ENCODE measurements at regions not wholly inside any gene's neighbourhood (a gene's known extent, or its start where the extent isn't known, plus 50 kb on each side); places are given as distances from the start of the nearest gene placed in this dataset.

- no peak for TF ChIP-seq FOXA2 (IDR thresholded peaks at IDR 0.05)
- no peak for TF ChIP-seq ATF3 (IDR thresholded peaks at IDR 0.05)
- TF ChIP-seq HNF4G (IDR thresholded peaks at IDR 0.05), result no peak
- no peak for TF ChIP-seq HNF4A (conservative IDR thresholded peaks at IDR 0.05)
- no peak for TF ChIP-seq SP1 (IDR thresholded peaks at IDR 0.05)
- no peak for TF ChIP-seq FOXA1 (IDR thresholded peaks at IDR 0.05)
- TF ChIP-seq REST (IDR thresholded peaks at IDR 0.05), result no peak
- TF ChIP-seq RAD21 (IDR thresholded peaks at IDR 0.05), result no peak
- TF ChIP-seq CTCF (IDR thresholded peaks at IDR 0.05; ENCODE audit: low read depth, low read length, missing input control), result no peak
- no peak for TF ChIP-seq RXRA (IDR thresholded peaks at IDR 0.05)
- TF ChIP-seq TAF1 (conservative IDR thresholded peaks at IDR 0.05), result no peak
- TF ChIP-seq MAX (IDR thresholded peaks at IDR 0.05), result no peak
- no peak for TF ChIP-seq ZBTB33 (IDR thresholded peaks at IDR 0.05)
- TF ChIP-seq YY1 (IDR thresholded peaks at IDR 0.05), result no peak
- no peak for TF ChIP-seq NR2F2 (IDR thresholded peaks at IDR 0.05)
- WGBS, result 92% methylated on average over 5 of the region's 5 CpGs
- Histone ChIP-seq H3K4me3 (ENCODE audit: low read depth in 1 of 3, low read length in 3 of 3) (no peak overlapping the region), H3K27ac (ENCODE audit: low read depth in 1 of 2, low read length in 2 of 2) (no peak overlapping the region), H3K27me3 (ENCODE audit: control insufficient read depth in 4 of 4, insufficient read depth in 4 of 4, low read length in 3 of 4) (no peaks in the 10 kb centered on the region), H3K36me3 (ENCODE audit: control insufficient read depth in 4 of 4, insufficient read depth in 3 of 4, low read depth in 1 of 4, low read length in 3 of 4) (no peaks in the 10 kb centered on the region), H3K9me3 (ENCODE audit: control insufficient read depth in 4 of 4, low read length in 3 of 4) (no peaks in the 10 kb centered on the region), H3K9ac (ENCODE audit: low read depth in 1 of 2, low read length in 2 of 2) (no peak overlapping the region), H3K4me1 (ENCODE audit: control insufficient read depth in 4 of 4, insufficient read depth in 4 of 4, low read length in 3 of 4) (no peaks in the 10 kb centered on the region)
- DNase-seq (ENCODE audit: low spot score), result no peak
These were observed 388.4 kb upstream of the MAOA start for GRCh38 chrX:43267652-43268051.

- H3K36me3 ChIP-seq (ENCODE audit: control insufficient read depth in 4 of 4, insufficient read depth in 3 of 4, low read depth in 1 of 4, low read length in 3 of 4), result no peaks in the 10 kb centered on the region
- no peaks in the 10 kb centered on the region for H3K27me3 ChIP-seq (ENCODE audit: control insufficient read depth in 4 of 4, insufficient read depth in 4 of 4, low read length in 3 of 4)
- DNase-seq (ENCODE audit: low spot score), result no peak
- H3K27ac ChIP-seq (ENCODE audit: low read depth in 1 of 2, low read length in 2 of 2), result no peak overlapping the region
- no peaks in the 10 kb centered on the region for H3K9me3 ChIP-seq (ENCODE audit: control insufficient read depth in 4 of 4, low read length in 3 of 4)
- H3K9ac ChIP-seq (ENCODE audit: low read depth in 1 of 2, low read length in 2 of 2), result no peak overlapping the region
- no peak overlapping the region for H3K4me3 ChIP-seq (ENCODE audit: low read depth in 1 of 3, low read length in 3 of 3)
- no peaks in the 10 kb centered on the region for H3K4me1 ChIP-seq (ENCODE audit: control insufficient read depth in 4 of 4, insufficient read depth in 4 of 4, low read length in 3 of 4)
- TF ChIP-seq REST (IDR thresholded peaks at IDR 0.05) (no peak), RAD21 (IDR thresholded peaks at IDR 0.05) (no peak), ZBTB33 (IDR thresholded peaks at IDR 0.05) (no peak), FOXA2 (IDR thresholded peaks at IDR 0.05) (no peak), GABPA (IDR thresholded peaks at IDR 0.05 in 1 of 2, conservative IDR thresholded peaks at IDR 0.05 in 1 of 2) (no peak), JUND (IDR thresholded peaks at IDR 0.05) (no peak), FOXA1 (IDR thresholded peaks at IDR 0.05) (no peak), RXRA (IDR thresholded peaks at IDR 0.05) (no peak), TAF1 (conservative IDR thresholded peaks at IDR 0.05) (no peak), MAX (IDR thresholded peaks at IDR 0.05) (no peak), YY1 (IDR thresholded peaks at IDR 0.05) (no peak)
These were observed 386.9 kb upstream of the MAOA start for GRCh38 chrX:43269201-43269600.

All from liver (tissue), 8 donors.